K562 (cell line): ENCODE measurements at regions not wholly inside any gene's neighbourhood (a gene's known extent, or its start where the extent isn't known, plus 50 kb on each side); places are given as distances from the start of the nearest gene placed in this dataset.
A peak's percentile ranks its signal among the peaks of the same experiment; 100 is the strongest.

Source experiments
- ATAC-seq: fragments of 200-7000 bp; cut with Tn5 transposase; 3 replicates; pipeline ENCODE4 v1.9.1; 2020; ENCODE audit warnings: moderate library complexity
- BruUV-seq: library from RNA; stranded (reverse); fragments of 400-500 nt; replicated peaks from 2 replicates; lab custom pipeline; 2021; lab: Mats Ljungman, UMichigan
- CTCF ChIA-PET: fragments of 300-600 bp; formaldehyde crosslinking; extraction: SDS; loops from one replicate; lab custom pipeline; 2021; ENCODE audit warnings: low intra/inter-chr PET ratio; lab: Yijun Ruan, JAX
- POLR2A ChIA-PET: fragments of 300-600, 350-650 bp; sonication (Branson Sonifier 250); formaldehyde crosslinking; extraction: SDS; loops from one replicate; lab custom pipeline; 2021; ENCODE audit warnings: antibody characterized with exemption, inconsistent platforms; lab: Yijun Ruan, JAX
- DNase-seq, 4 experiments: peaks; one replicate each; pipeline versions ENCODE4 v3.0.0 to v3.0.0-alpha.2; 2011 to 2018; ENCODE audit warnings: low spot score in 3 of 4, mixed read lengths in 3 of 4; ENCODE audit errors: extremely low read depth in 1 of 4
- FAIRE-seq: peaks from 2 replicates; lab custom pipeline; 2011; peaks lifted over from hg19 to GRCh38; lab: Jason Lieb, UNC
- H2AFZ ChIP-seq: 2 replicates; pipeline ENCODE4 v1.6.0; 2011; ENCODE audit warnings: low read depth, low read length, control low read depth, inconsistent platforms
- H3K27ac ChIP-seq: fragments of 200-600 bp; 3 replicates; pipeline ENCODE4 v1.8.0; 2011; ENCODE audit warnings: low read depth, mild to moderate bottlenecking, control low read depth, inconsistent platforms, low read length, moderate library complexity, mixed read lengths; ENCODE audit errors: extremely low read depth
- H3K27me3 ChIP-seq, 2 experiments: fragments of 300-600 bp in 1 of 2; 2 replicates in 1 of 2; 3 replicates in 1 of 2; pipeline versions ENCODE4 v1.6.0 to v1.8.0; 2011; ENCODE audit warnings: inconsistent platforms in 2 of 2, low read length in 2 of 2, mild to moderate bottlenecking in 1 of 2, mixed read lengths in 1 of 2, moderate library complexity in 1 of 2; ENCODE audit not compliant: control insufficient read depth in 2 of 2, insufficient read depth in 2 of 2
- H3K36me3 ChIP-seq: fragments of 300-600 bp; 3 replicates; pipeline ENCODE4 v1.8.0; 2011; ENCODE audit warnings: mild to moderate bottlenecking, low read length, inconsistent platforms; ENCODE audit not compliant: control insufficient read depth, insufficient read depth
- H3K4me1 ChIP-seq, 2 experiments: fragments of 200-600 bp in 1 of 2; replicated peaks in 1 of 2; 2 replicates in 1 of 2; 3 replicates in 1 of 2; pipeline versions ENCODE4 v1.5.1 to v1.8.0; 2011; ENCODE audit warnings: inconsistent platforms in 2 of 2, low read length in 2 of 2, mild to moderate bottlenecking in 1 of 2, mixed read lengths in 1 of 2, moderate library complexity in 1 of 2; ENCODE audit not compliant: control insufficient read depth in 2 of 2, insufficient read depth in 2 of 2
- H3K4me2 ChIP-seq: 2 replicates; pipeline ENCODE4 v1.6.1; 2011; ENCODE audit warnings: low read length, control low read depth, inconsistent platforms, mixed read lengths; ENCODE audit not compliant: insufficient read depth
- H3K4me3 ChIP-seq: fragments of 200-600 bp; sonication (generic), shearing (Covaris generic); 2 replicates; pipeline ENCODE4 v1.5.1; 2016; ENCODE audit warnings: control low read depth, inconsistent platforms
- H3K79me2 ChIP-seq: fragments of 200-600 bp; 3 replicates; pipeline ENCODE4 v1.8.0; 2011; ENCODE audit warnings: low read length, inconsistent platforms; ENCODE audit not compliant: control insufficient read depth, insufficient read depth
- H3K9ac ChIP-seq, 2 experiments: 2 replicates each; pipeline versions ENCODE4 v1.6.0 to v1.6.1; 2011; ENCODE audit warnings: low read depth in 2 of 2, low read length in 2 of 2, control low read depth in 1 of 2, inconsistent platforms in 1 of 2, mild to moderate bottlenecking in 1 of 2, mixed read lengths in 1 of 2; ENCODE audit not compliant: insufficient read depth in 1 of 2
- H3K9me1 ChIP-seq: one replicate; pipeline ENCODE4 v1.6.0; 2011; ENCODE audit warnings: inconsistent platforms, mild to moderate bottlenecking, low read length, moderate library complexity; ENCODE audit not compliant: control insufficient read depth, insufficient read depth
- H3K9me3 ChIP-seq: replicated peaks from 2 replicates; pipeline ENCODE4 v1.5.1; 2011; ENCODE audit warnings: low read depth, low read length, inconsistent platforms; ENCODE audit not compliant: control insufficient read depth, insufficient read depth
- H4K20me1 ChIP-seq: replicated peaks from 2 replicates; pipeline ENCODE4 v1.6.1; 2011; ENCODE audit warnings: low read length, inconsistent platforms, mixed read lengths; ENCODE audit not compliant: control insufficient read depth, insufficient read depth
- CEBPB ChIP-seq: fragments of 450-650 bp; IDR thresholded peaks from 2 replicates; pipeline ENCODE4 v1.6.1; 2016; ENCODE audit warnings: missing genetic modification characterization, missing compliant biosample characterization
- CTCF ChIP-seq, 3 experiments: IDR thresholded peaks in 2 of 3; conservative IDR thresholded peaks in 1 of 3; 2 replicates each; pipeline ENCODE4 v1.5.1; 2011 to 2012; ENCODE audit warnings: low read length in 3 of 3, mild to moderate bottlenecking in 3 of 3, control low read depth in 2 of 3, improper control_type of control experiment in 1 of 3, inconsistent platforms in 1 of 3, low read depth in 1 of 3, mixed read lengths in 1 of 3, moderate library complexity in 1 of 3; ENCODE audit not compliant: insufficient read depth in 2 of 3
- DACH1 ChIP-seq: fragments of 450-650 bp; IDR thresholded peaks from 2 replicates; pipeline ENCODE4 v1.6.1; 2018; ENCODE audit not compliant: partially characterized antibody
- HDAC3 ChIP-seq: fragments of 450-650 bp; IDR thresholded peaks from 2 replicates; pipeline ENCODE4 v1.6.1; 2018; ENCODE audit warnings: borderline replicate concordance, mild to moderate bottlenecking, moderate library complexity; ENCODE audit not compliant: partially characterized antibody
- IRF2 ChIP-seq: sonication (generic); formaldehyde crosslinking; IDR thresholded peaks from 2 replicates; pipeline ENCODE4 v1.8.1; 2022; ENCODE audit warnings: mild to moderate bottlenecking, missing genetic modification reagents
- JUNB ChIP-seq: fragments of 450-650 bp; formaldehyde crosslinking; conservative IDR thresholded peaks from 2 replicates; pipeline ENCODE4 v1.4.0; 2020; ENCODE audit warnings: mild to moderate bottlenecking
- MCM7 ChIP-seq, 2 experiments: fragments of 450-650 bp; IDR thresholded peaks; 2 replicates each; pipeline ENCODE4 v1.6.1; 2016 to 2018
- SPI1 ChIP-seq: IDR thresholded peaks from 2 replicates; pipeline ENCODE4 v1.6.1; 2011; ENCODE audit warnings: low read depth, low read length, control low read depth, borderline replicate concordance
- ZNF165 ChIP-seq: fragments of 250-450 bp; sonication (Bioruptor Pico); IDR thresholded peaks from 2 replicates; pipeline ENCODE4 v1.4.0; 2020; ENCODE audit warnings: borderline replicate concordance
- ZNF174 ChIP-seq: fragments of 250-450 bp; sonication (Bioruptor Pico); IDR thresholded peaks from 2 replicates; pipeline ENCODE4 v1.4.0; 2020; ENCODE audit warnings: mild to moderate bottlenecking
- ZNF408 ChIP-seq: fragments of 250-450 bp; sonication (Bioruptor Pico); IDR thresholded peaks from 2 replicates; pipeline ENCODE4 v1.4.0; 2020; ENCODE audit warnings: low read depth, mild to moderate bottlenecking, moderate library complexity
- ZNF445 ChIP-seq: fragments of 250-450 bp; sonication (Bioruptor Pico); IDR thresholded peaks from 2 replicates; pipeline ENCODE4 v1.4.0; 2020; ENCODE audit warnings: low read depth, mild to moderate bottlenecking, moderate library complexity
- ZNF780A ChIP-seq: fragments of 250-450 bp; sonication (Bioruptor Pico); IDR thresholded peaks from 2 replicates; pipeline ENCODE4 v1.5.0; 2021; ENCODE audit warnings: mild to moderate bottlenecking
- WGBS: fragments of 100-300 bp; shearing (Covaris generic); methylation state at CpG from one replicate; pipeline ENCODE4 v1.1.6; 2016; ENCODE audit warnings: low coverage, mixed read lengths; ENCODE audit not compliant: insufficient coverage; ENCODE audit errors: missing lambda C conversion rate; 5-methylcytosine and 5-hydroxymethylcytosine counted together
- in situ Hi-C: fragments of 300-500 bp; cut with MboI; formaldehyde crosslinking; loops from 4 replicates; pipeline ENCODE4 v1.15.0; 2018; ENCODE audit warnings: inconsistent platforms, mixed read lengths
- intact Hi-C: fragments of 100-400 bp; cut with micrococcal nuclease; formaldehyde crosslinking; loops from 2 replicates; pipeline ENCODE4 v1.14.2; 2022
- TF ChIP-seq, protein P1 (sequence below): fragments of 450-650 bp; formaldehyde crosslinking; IDR thresholded peaks from 2 replicates; pipeline ENCODE4 v1.4.0; 2020; ENCODE audit warnings: mild to moderate bottlenecking

DNA sequence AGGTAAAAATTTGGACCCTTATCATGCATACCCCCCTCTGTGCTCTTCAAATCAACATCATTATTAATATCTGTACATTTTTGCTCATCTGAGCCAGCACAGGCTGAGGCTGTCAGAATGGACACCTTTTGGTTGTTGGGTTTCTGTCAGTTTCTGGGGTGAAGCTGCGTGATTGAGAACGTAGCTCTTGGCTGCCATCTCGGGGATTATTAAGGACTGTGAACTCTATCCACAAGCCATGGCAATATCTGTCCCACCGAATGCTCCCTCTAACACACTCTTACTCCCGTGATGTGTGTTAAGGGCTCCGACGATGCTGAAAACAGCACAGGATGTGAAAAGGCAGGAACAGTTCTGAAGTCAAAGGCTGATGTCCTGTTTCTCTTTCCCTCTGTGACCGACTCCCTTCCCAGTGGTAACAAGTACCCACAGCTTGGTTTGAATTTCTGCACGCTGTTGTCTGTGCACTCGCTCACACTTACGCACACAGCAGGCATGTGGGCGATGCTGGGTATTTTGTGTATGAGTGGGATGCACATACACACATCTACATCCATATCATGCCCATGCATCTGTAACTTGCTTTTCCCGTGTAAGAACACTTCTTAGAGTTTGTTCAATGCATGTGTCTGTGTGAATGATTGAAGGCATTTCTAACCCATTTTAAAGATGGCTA, 405.6 kb downstream of the TMEM121 start:
- peak; percentile 3 to 8 (median 5) for DNase-seq
- whole genome bisulfite sequencing: under 1% methylated on average over 13 of the region's 13 CpGs
- no peak overlapping the region for H3K4me3 ChIP-seq
- no peaks in the 10 kb centered on the region for H3K79me2 ChIP-seq
- no peaks in the 10 kb centered on the region for H3K9me1 ChIP-seq
- BruUV-seq: no TSS peak
- no peak overlapping the region for H3K27ac ChIP-seq
- TF ChIP-seq CTCF (IDR thresholded peaks at IDR 0.05 in 2 of 3, conservative IDR thresholded peaks at IDR 0.05 in 1 of 3; ENCODE audit: insufficient read depth in 2 of 3, low read depth in 1 of 3, low read length in 3 of 3): peak in 2 of 3 experiments; percentile 12 to 18; a peak in 1 of 6 replicates
- TF ChIP-seq JUNB (CRISPR knock-in tag): no peak
- TF ChIP-seq, all 486 proteins: peak for 1
- Histone ChIP-seq H3K36me3 (no peaks in the 10 kb centered on the region), H3K9ac (no peak overlapping the region), H3K4me2 (no peak overlapping the region), H2AFZ (no peak overlapping the region), H3K9me3 (no peaks in the 10 kb centered on the region), H3K27me3 (no peaks in the 10 kb centered on the region), H4K20me1 (no peaks in the 10 kb centered on the region), H3K4me1 (no peaks in the 10 kb centered on the region)
- CTCF ChIA-PET: no interaction called here
- in situ Hi-C loops (no loop called here), intact Hi-C loops (no loop called here)
- FAIRE-seq (no peak), ATAC-seq (no peak)
- POLR2A ChIA-PET: interaction anchor here (0.6 kb wide), 1 partner anchor 58 kb away, joined by 3 read pairs; no protein-coding TSS in a partner anchor

GRCh38 chr14:105933238-105933637, 406.9 kb downstream of the TMEM121 start:
- intact Hi-C loops: no loop called here
- Histone ChIP-seq H3K4me1 (no peaks in the 10 kb centered on the region), H3K79me2 (no peaks in the 10 kb centered on the region), H3K27ac (no peak overlapping the region), H3K9me1 (no peaks in the 10 kb centered on the region), H3K9me3 (no peaks in the 10 kb centered on the region), H3K4me3 (no peak overlapping the region), H4K20me1 (no peaks in the 10 kb centered on the region), H3K36me3 (no peaks in the 10 kb centered on the region), H3K4me2 (no peak overlapping the region), H3K27me3 (no peaks in the 10 kb centered on the region), H2AFZ (no peak overlapping the region), H3K9ac (no peak overlapping the region)
- in situ Hi-C loops: no loop called here
- TF ChIP-seq ZNF174 (CRISPR knock-in tag): no peak
- no peak for TF ChIP-seq CEBPB
- no peak for TF ChIP-seq IRF2 (CRISPR knock-in tag)
- no peak for TF ChIP-seq ZNF408 (CRISPR knock-in tag)
- TF ChIP-seq ZNF445 (CRISPR knock-in tag): no peak
- no peak for TF ChIP-seq ZNF780A (CRISPR knock-in tag)
- no peak for TF ChIP-seq HDAC3
- TF ChIP-seq, protein P1, sequence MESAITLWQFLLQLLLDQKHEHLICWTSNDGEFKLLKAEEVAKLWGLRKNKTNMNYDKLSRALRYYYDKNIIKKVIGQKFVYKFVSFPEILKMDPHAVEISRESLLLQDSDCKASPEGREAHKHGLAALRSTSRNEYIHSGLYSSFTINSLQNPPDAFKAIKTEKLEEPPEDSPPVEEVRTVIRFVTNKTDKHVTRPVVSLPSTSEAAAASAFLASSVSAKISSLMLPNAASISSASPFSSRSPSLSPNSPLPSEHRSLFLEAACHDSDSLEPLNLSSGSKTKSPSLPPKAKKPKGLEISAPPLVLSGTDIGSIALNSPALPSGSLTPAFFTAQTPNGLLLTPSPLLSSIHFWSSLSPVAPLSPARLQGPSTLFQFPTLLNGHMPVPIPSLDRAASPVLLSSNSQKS (CRISPR knock-in tag): no peak
- TF ChIP-seq DACH1: no peak
- TF ChIP-seq ZNF165 (CRISPR knock-in tag): no peak
- no peak for TF ChIP-seq MCM7 (IDR thresholded peaks at IDR 0.05)
- TF ChIP-seq SPI1: no peak
- ATAC-seq (no peak), FAIRE-seq (no peak), DNase-seq (no peak)
- ChIA-PET CTCF (no interaction called here), POLR2A (no interaction called here)
- no TSS peak for BruUV-seq
- WGBS: 0% methylated on average over 6 of the region's 7 CpGs
